ENCODE measurements at regions not wholly inside any gene's neighbourhood (a gene's known extent, or its start where the extent isn't known, plus 50 kb on each side); places are given as distances from the start of the nearest gene placed in this dataset.
A peak's percentile ranks its signal among the peaks of the same experiment; 100 is the strongest.
"Not testable (repeated sequence)": the region's sequence is repeated elsewhere in the genome, so short reads cannot be mapped to it uniquely, and the experiment has no call there.

DNA sequence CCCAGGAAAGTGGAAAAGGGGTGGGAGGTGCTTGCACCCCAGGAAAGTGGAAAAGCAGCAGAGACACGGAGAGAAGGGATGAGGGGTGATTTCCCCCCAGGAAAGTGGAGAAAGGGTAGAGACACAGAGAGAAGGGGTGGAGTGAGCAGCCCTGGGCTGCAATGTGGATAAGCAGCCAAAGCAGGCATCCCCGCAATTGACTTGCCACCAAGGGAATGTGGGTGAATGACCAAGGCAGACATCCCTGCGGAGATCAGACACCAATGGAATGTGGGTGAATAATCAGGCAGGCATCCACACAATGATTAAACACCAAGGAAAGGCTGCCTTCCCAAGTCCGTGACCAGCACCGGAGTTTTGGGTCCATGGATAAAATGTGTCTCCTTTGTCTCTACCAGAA is 68.5 kb upstream of the SLC4A7 start:
- not testable (repeated sequence) for DNase-seq

GRCh38 chr3:27551413-27551812 is 67.2 kb upstream of the SLC4A7 start:
- not testable (repeated sequence) for DNase-seq

DNA sequence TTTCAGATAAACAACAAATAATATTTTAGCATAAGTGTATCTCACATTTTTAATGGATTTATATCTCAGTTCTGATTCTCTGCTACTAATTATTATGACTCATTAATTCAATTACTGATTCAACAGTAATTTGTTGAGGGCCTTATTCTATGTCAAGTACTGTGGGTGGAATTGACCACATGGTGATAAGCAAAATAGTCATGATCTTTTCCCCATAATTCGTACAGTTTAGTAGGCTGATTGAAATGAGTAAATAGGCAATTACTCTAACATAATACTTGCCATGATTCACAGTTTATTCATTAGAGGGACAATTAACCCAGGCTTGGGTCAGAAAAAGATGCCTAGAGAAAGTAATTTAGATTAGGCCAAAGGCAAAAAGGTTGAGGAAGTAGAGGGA is 60.9 kb upstream of the SLC4A7 start:
- no peak for DNase-seq

DNA sequence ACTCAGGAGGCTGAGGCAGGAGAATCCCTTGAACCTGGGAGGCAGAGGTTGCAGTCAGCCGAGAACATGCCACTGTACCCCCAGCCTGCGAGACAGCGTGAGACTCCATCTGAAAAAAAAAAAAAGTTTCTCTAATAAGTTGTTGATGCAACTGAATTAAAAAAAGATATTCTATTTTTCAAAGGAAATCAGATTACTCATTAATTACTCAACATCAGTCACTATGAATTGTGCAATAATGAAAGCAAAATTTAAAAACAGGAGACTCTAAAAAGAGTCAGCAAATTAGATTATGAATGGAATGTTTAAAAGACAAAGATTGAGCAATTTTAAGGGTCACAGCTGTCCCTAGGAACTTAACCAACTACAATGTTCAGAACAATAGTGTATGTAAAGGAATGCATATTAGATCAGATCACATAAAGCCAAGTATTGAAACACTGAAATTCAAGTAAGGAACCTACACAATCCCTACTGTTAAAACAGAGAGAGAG is 60.2 kb upstream of the SLC4A7 start:
- no peak for DNase-seq

DNA sequence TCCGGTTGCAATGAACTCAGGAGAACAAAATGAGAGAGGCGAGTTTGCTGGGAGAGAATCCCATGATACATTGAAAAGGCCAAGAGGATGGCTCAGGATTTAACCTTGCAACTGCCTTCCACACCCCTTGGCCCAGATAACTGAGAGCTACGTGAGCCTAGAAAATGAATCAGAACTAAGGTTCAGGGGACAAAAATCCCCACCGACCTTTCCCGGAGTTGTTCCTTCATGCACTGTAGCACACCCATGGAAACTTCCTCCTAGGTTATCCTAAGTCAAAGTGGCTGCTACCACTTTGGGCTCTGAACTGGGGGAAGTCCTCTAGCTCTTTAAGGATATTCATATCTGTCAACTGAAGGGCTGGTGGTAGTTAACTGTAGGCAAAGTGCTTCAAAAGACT is 58.3 kb upstream of the SLC4A7 start:
- DNase-seq: no peak

DNA sequence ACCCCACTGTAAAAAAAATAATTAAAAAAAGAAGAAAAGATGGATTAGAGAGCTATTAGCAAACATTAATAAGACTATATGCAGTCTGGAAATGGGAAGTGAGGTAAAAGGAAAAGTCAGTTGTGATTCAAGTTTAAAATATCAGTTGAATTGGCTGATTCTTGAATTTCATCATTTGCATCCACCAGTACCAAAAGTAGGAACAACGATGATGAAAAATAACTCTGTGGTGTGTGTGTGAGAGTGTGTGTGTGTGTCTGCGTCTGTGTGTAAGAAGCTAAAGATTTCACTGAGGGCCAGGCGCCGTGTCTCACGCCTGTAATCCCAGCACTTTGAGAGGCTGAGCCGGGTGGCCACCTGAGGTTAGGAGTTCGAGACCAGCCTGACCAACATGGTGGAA is 56.0 kb upstream of the SLC4A7 start:
- DNase-seq: no peak

- DNase-seq: no peak
These were observed 52.3 kb upstream of the SLC4A7 start for GRCh38 chr3:27536491-27536890.

DNA sequence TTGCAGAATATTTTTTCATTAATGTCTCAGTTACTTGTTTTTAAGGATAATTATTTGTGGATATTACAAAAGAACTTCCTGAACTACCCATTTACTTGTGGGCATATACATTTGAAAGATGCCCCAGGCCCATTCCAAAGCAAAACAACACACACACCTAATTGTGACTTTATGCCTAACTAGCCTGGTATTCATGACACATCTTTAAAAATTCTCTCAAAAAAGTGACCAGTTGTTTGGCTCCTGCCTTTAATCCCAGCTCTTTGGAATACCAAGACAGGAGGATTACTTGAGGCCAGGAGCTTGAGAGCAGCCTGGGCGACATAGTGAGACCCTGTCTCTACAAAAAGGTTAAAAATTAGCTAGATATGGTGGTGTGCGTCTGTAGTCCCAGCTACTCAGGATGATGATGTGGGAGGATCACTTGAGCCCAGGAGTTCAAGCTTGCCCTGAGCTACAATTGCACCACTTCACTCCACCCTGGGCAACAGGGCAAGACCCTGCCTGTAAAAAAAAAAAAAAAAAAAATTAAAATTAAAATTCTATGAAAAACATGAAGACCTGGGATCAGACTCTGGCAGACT is 51.7 kb upstream of the SLC4A7 start:
- DNase-seq: peak; percentile 73

- peak; percentile 98 for DNase-seq
These were observed 49.8 kb upstream of the SLC4A7 start for GRCh38 chr3:27533718-27534573.
